Psoas muscle (tissue), 7 donors: ENCODE measurements at regions not wholly inside any gene's neighbourhood (a gene's known extent, or its start where the extent isn't known, plus 50 kb on each side); places are given as distances from the start of the nearest gene placed in this dataset.

Experiments
- ATAC-seq, 4 donors: fragments of 200-7000 bp; cut with Tn5 transposase; one replicate each; pipeline ENCODE4 v1.9.1; 2020; ENCODE audit warnings: moderate library complexity in 3 of 4, mild to moderate bottlenecking in 2 of 4
- DNase-seq, 2 donors: peaks; one replicate each; pipeline ENCODE4 v3.0.0-alpha.2; 2020
- H3K27ac ChIP-seq: fragments of 200-600 bp; one replicate; pipeline ENCODE4 v1.8.0; 2022
- H3K27me3 ChIP-seq, 3 donors: fragments of 200-600 bp in 1 of 3; one replicate each; pipeline versions ENCODE4 v1.6.1 to v1.8.0; 2013 to 2022; ENCODE audit warnings: low read length in 2 of 3, mild to moderate bottlenecking in 2 of 3, moderate library complexity in 1 of 3; ENCODE audit not compliant: insufficient read depth in 3 of 3
- H3K36me3 ChIP-seq, 2 donors: fragments of 200-600 bp in 1 of 2; one replicate each; pipeline versions ENCODE4 v1.6.1 to v1.8.0; 2013 to 2022; ENCODE audit warnings: low read depth in 1 of 2, mild to moderate bottlenecking in 1 of 2, moderate library complexity in 1 of 2; ENCODE audit not compliant: insufficient read depth in 1 of 2
- H3K4me1 ChIP-seq: fragments of 200-600 bp; one replicate; pipeline ENCODE4 v1.8.0; 2022
- H3K4me3 ChIP-seq: fragments of 200-600 bp; one replicate; pipeline ENCODE4 v1.8.0; 2022; ENCODE audit warnings: mild to moderate bottlenecking
- H3K9me3 ChIP-seq: fragments of 200-600 bp; one replicate; pipeline ENCODE4 v1.8.0; 2022
- CTCF ChIP-seq: fragments of 200-600 bp; IDR thresholded peaks from one replicate; pipeline ENCODE4 v1.8.0; 2022; ENCODE audit warnings: antibody characterized with exemption
- WGBS, 3 donors: extraction: QIAGEN DNeasy Blood & Tissue Kit; methylation state at CpG; one replicate each; pipeline versions ENCODE4 v1.1.6 to v1.1.7; 2013; 5-methylcytosine and 5-hydroxymethylcytosine counted together
- intact Hi-C, 2 donors: fragments of 100-400 bp; cut with DNase I; formaldehyde crosslinking; loops; one replicate each; pipeline versions ENCODE4 v1.11.0 to v1.14.2; 2022
- donor health status: healthy with polysubstance abuse.
- donor health status: DM: no; HTN: no; CAD: no; lungs with moderate emphysema.
- donor health status: Bipolar disorder and iron deficiency.
- donor health status: healthy.
- donor health status: DM: yes; HTN: yes; CAD: no.
- donor health status: DM: no; HTN: no; CAD: no.
- donor health status: DM: yes; HTN: yes; CAD: no.

- Histone ChIP-seq H3K4me1 (no peaks in the 10 kb centered on the region), H3K9me3 (no peaks in the 10 kb centered on the region), H3K36me3 (no peaks in the 10 kb centered on the region), H3K4me3 (no peak overlapping the region), H3K27ac (no peak overlapping the region), H3K27me3 (no peaks in the 10 kb centered on the region)
- 51 to 69% (median 66%) methylated on average over 8 of the region's 8 CpGs for WGBS, 3 donors
- ATAC-seq (no peak), DNase-seq (no peak)
- no peak for TF ChIP-seq CTCF
- intact Hi-C loops: no loop called here
Measured at GRCh38 chr12:60172266-60173211, 576.7 kb downstream of the SLC16A7 start.

- no peak for ATAC-seq
- H3K27me3 ChIP-seq: no peaks in the 10 kb centered on the region
- no peaks in the 10 kb centered on the region for H3K4me1 ChIP-seq
- H3K9me3 ChIP-seq: no peaks in the 10 kb centered on the region
- no peak overlapping the region for H3K27ac ChIP-seq
- no peak for TF ChIP-seq CTCF
- H3K4me3 ChIP-seq: no peak overlapping the region
- WGBS, 3 donors: 84 to 89% (median 87%) methylated on average over 9 of the region's 9 CpGs
- intact Hi-C loops: no loop called here
- H3K36me3 ChIP-seq: no peaks in the 10 kb centered on the region
- DNase-seq: no peak
Measured at GRCh38 chr12:60173224-60174170, 577.7 kb downstream of the SLC16A7 start.

GRCh38 chr12:60174476-60174875 lies 578.6 kb downstream of the SLC16A7 start:
- Histone ChIP-seq H3K27me3 (no peaks in the 10 kb centered on the region), H3K9me3 (no peaks in the 10 kb centered on the region), H3K27ac (no peak overlapping the region), H3K4me1 (no peaks in the 10 kb centered on the region), H3K36me3 (no peaks in the 10 kb centered on the region), H3K4me3 (no peak overlapping the region)
- DNase-seq: no peak
- no peak for TF ChIP-seq CTCF
- intact Hi-C loops: no loop called here
- ATAC-seq: no peak

- Histone ChIP-seq H3K36me3 (no peaks in the 10 kb centered on the region), H3K27me3 (no peaks in the 10 kb centered on the region), H3K4me1 (no peaks in the 10 kb centered on the region), H3K9me3 (no peaks in the 10 kb centered on the region), H3K4me3 (no peak overlapping the region), H3K27ac (no peak overlapping the region)
- 0 to 26% (median 25%) methylated on average over 1 of the region's 1 CpG for WGBS, 3 donors
- ATAC-seq (no peak), DNase-seq (no peak)
- intact Hi-C loops: no loop called here
- no peak for TF ChIP-seq CTCF
Measured at GRCh38 chr12:60174941-60175340, 579.1 kb downstream of the SLC16A7 start.
